ENCODE measurements at regions not wholly inside any gene's neighbourhood (a gene's known extent, or its start where the extent isn't known, plus 50 kb on each side); places are given as distances from the start of the nearest gene placed in this dataset.

- H3K9me2 ChIP-seq (replicated peaks; ENCODE audit: insufficient read depth, low read length), result no peaks in the 10 kb centered on the region
- H3K4me2 ChIP-seq (ENCODE audit: low read depth, low read length), result no peak overlapping the region
- no peak for DNase-seq
- no peak overlapping the region for H3K9ac ChIP-seq (ENCODE audit: low read length)
- H3K27me3 ChIP-seq (replicated peaks; ENCODE audit: insufficient read depth, low read length), result no peaks in the 10 kb centered on the region
- no peaks in the 10 kb centered on the region for H4K20me1 ChIP-seq (ENCODE audit: insufficient read depth, low read length)
- TF ChIP-seq EZH2phosphoT487 (IDR thresholded peaks at IDR 0.05; ENCODE audit: low read length) (no peak), EZH2 (optimal IDR thresholded peaks at IDR 0.05; ENCODE audit: low read depth, low read length) (no peak)
- TF ChIP-seq, protein P1, sequence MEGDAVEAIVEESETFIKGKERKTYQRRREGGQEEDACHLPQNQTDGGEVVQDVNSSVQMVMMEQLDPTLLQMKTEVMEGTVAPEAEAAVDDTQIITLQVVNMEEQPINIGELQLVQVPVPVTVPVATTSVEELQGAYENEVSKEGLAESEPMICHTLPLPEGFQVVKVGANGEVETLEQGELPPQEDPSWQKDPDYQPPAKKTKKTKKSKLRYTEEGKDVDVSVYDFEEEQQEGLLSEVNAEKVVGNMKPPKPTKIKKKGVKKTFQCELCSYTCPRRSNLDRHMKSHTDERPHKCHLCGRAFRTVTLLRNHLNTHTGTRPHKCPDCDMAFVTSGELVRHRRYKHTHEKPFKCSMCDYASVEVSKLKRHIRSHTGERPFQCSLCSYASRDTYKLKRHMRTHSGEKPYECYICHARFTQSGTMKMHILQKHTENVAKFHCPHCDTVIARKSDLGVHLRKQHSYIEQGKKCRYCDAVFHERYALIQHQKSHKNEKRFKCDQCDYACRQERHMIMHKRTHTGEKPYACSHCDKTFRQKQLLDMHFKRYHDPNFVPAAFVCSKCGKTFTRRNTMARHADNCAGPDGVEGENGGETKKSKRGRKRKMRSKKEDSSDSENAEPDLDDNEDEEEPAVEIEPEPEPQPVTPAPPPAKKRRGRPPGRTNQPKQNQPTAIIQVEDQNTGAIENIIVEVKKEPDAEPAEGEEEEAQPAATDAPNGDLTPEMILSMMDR (IDR thresholded peaks at IDR 0.05; ENCODE audit: low read length), result no peak
- no peak overlapping the region for H3K27ac ChIP-seq (ENCODE audit: low read length)
- H3K79me2 ChIP-seq (ENCODE audit: low read length), result no peaks in the 10 kb centered on the region
- no peak overlapping the region for H3K4me3 ChIP-seq (ENCODE audit: low read length)
- H3F3A ChIP-seq (ENCODE audit: insufficient read depth, low read length), result no peaks in the 10 kb centered on the region
- H3K4me1 ChIP-seq (ENCODE audit: low read length), result no peaks in the 10 kb centered on the region
- no peaks in the 10 kb centered on the region for H3K9me3 ChIP-seq (replicated peaks; ENCODE audit: insufficient read depth, low read length)
- H3K36me3 ChIP-seq (replicated peaks; ENCODE audit: insufficient read depth, low read length), result no peaks in the 10 kb centered on the region
- no peak overlapping the region for H2AFZ ChIP-seq (ENCODE audit: low read length)
Measured at GRCh38 chrX:93420525-93421082, 252.8 kb downstream of the NAP1L3 start.

- Histone ChIP-seq H3K27ac (ENCODE audit: low read length) (no peak overlapping the region), H2AFZ (ENCODE audit: low read length) (no peak overlapping the region), H4K20me1 (ENCODE audit: insufficient read depth, low read length) (no peaks in the 10 kb centered on the region), H3K79me2 (ENCODE audit: low read length) (no peaks in the 10 kb centered on the region), H3K9me3 (replicated peaks; ENCODE audit: insufficient read depth, low read length) (no peaks in the 10 kb centered on the region), H3K27me3 (replicated peaks; ENCODE audit: insufficient read depth, low read length) (no peaks in the 10 kb centered on the region), H3K4me2 (ENCODE audit: low read depth, low read length) (no peak overlapping the region), H3K9ac (ENCODE audit: low read length) (no peak overlapping the region), H3K9me2 (replicated peaks; ENCODE audit: insufficient read depth, low read length) (no peaks in the 10 kb centered on the region), H3K4me1 (ENCODE audit: low read length) (no peaks in the 10 kb centered on the region), H3K36me3 (replicated peaks; ENCODE audit: insufficient read depth, low read length) (no peaks in the 10 kb centered on the region), H3F3A (ENCODE audit: insufficient read depth, low read length) (no peaks in the 10 kb centered on the region), H3K4me3 (ENCODE audit: low read length) (no peak overlapping the region)
- no peak for DNase-seq
- TF ChIP-seq EZH2 (optimal IDR thresholded peaks at IDR 0.05; ENCODE audit: low read depth, low read length) (no peak), EZH2phosphoT487 (IDR thresholded peaks at IDR 0.05; ENCODE audit: low read length) (no peak)
- TF ChIP-seq, protein P1 (IDR thresholded peaks at IDR 0.05; ENCODE audit: low read length), result no peak
Measured at GRCh38 chrX:93420090-93420489, 253.3 kb downstream of the NAP1L3 start.

DNA sequence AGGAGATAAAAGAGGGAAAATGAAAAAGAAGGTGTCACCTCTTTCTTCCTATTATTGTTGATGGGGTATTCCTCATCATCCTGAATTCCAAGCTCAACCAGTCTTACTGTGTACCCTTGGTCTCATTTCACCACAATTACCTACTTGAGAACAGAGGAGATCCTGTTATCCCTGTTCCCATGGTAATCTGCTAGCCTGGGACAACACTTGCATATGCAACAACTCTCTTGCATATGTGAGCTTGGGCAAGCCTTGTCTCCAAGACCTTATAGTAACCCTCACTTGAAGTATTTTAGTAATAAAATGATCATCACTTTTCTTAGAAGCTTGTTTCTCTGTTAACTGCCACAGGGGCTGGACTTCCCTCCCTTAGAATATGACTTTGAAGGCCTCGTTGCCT, 253.7 kb downstream of the NAP1L3 start:
- no peaks in the 10 kb centered on the region for H3K9me3 ChIP-seq (replicated peaks; ENCODE audit: insufficient read depth, low read length)
- H3K4me3 ChIP-seq (ENCODE audit: low read length), result no peak overlapping the region
- H3K4me2 ChIP-seq (ENCODE audit: low read depth, low read length), result no peak overlapping the region
- no peak overlapping the region for H2AFZ ChIP-seq (ENCODE audit: low read length)
- no peak overlapping the region for H3K27ac ChIP-seq (ENCODE audit: low read length)
- no peaks in the 10 kb centered on the region for H3K9me2 ChIP-seq (replicated peaks; ENCODE audit: insufficient read depth, low read length)
- no peaks in the 10 kb centered on the region for H3K27me3 ChIP-seq (replicated peaks; ENCODE audit: insufficient read depth, low read length)
- no peak for DNase-seq
- TF ChIP-seq, protein P1 (IDR thresholded peaks at IDR 0.05; ENCODE audit: low read length), result no peak
- TF ChIP-seq EZH2 (optimal IDR thresholded peaks at IDR 0.05; ENCODE audit: low read depth, low read length) (no peak), EZH2phosphoT487 (IDR thresholded peaks at IDR 0.05; ENCODE audit: low read length) (no peak)
- no peaks in the 10 kb centered on the region for H3F3A ChIP-seq (ENCODE audit: insufficient read depth, low read length)
- no peaks in the 10 kb centered on the region for H4K20me1 ChIP-seq (ENCODE audit: insufficient read depth, low read length)
- H3K36me3 ChIP-seq (replicated peaks; ENCODE audit: insufficient read depth, low read length), result no peaks in the 10 kb centered on the region
- H3K79me2 ChIP-seq (ENCODE audit: low read length), result no peaks in the 10 kb centered on the region
- no peak overlapping the region for H3K9ac ChIP-seq (ENCODE audit: low read length)
- no peaks in the 10 kb centered on the region for H3K4me1 ChIP-seq (ENCODE audit: low read length)
